Prostate gland (tissue), 2 donors: ENCODE measurements at regions not wholly inside any gene's neighbourhood (a gene's known extent, or its start where the extent isn't known, plus 50 kb on each side); places are given as distances from the start of the nearest gene placed in this dataset.

ENCODE experiments used
- POLR2AphosphoS5 ChIP-seq: sonication (generic); formaldehyde crosslinking; IDR thresholded peaks from one replicate; pipeline ENCODE4 v1.6.1; 2017; ENCODE audit warnings: antibody characterized with exemption
- TF ChIP-seq, protein P1 (sequence below), 4 experiments: fragments of 200-600 bp in 2 of 4; fragments of 450-650 bp in 2 of 4; sonication (generic) in 2 of 4; IDR thresholded peaks; 1 replicate in 3 of 4; 2 replicates in 1 of 4; pipeline ENCODE4 v1.5.1; 2016 to 2019; ENCODE audit warnings: antibody characterized with exemption in 4 of 4, mild to moderate bottlenecking in 2 of 4, moderate library complexity in 2 of 4

DNA sequence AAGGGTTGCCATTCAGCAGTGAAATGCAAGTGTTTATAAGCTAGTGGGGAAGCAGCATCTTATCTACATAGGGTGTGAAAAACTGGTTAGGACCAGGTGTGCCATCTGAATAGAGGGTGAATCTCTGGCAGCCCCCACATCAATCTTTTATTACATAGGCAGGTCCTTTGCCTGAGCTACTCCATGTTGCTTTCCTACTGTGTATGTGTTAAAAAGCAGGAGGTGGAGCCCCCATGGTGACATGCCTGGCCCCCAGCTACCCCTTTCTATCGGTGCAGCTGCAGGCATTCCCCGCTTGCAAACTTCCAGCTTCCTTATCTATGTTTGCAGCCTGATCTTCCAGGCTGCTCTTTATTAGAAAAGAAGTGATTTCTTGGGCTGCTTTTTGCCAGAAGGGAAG is 353.5 kb downstream of the SPATA31D1 start:
- TF ChIP-seq, protein P1, sequence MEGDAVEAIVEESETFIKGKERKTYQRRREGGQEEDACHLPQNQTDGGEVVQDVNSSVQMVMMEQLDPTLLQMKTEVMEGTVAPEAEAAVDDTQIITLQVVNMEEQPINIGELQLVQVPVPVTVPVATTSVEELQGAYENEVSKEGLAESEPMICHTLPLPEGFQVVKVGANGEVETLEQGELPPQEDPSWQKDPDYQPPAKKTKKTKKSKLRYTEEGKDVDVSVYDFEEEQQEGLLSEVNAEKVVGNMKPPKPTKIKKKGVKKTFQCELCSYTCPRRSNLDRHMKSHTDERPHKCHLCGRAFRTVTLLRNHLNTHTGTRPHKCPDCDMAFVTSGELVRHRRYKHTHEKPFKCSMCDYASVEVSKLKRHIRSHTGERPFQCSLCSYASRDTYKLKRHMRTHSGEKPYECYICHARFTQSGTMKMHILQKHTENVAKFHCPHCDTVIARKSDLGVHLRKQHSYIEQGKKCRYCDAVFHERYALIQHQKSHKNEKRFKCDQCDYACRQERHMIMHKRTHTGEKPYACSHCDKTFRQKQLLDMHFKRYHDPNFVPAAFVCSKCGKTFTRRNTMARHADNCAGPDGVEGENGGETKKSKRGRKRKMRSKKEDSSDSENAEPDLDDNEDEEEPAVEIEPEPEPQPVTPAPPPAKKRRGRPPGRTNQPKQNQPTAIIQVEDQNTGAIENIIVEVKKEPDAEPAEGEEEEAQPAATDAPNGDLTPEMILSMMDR (IDR thresholded peaks at IDR 0.05), result no peak
- TF ChIP-seq POLR2AphosphoS5, result no peak
